ENCODE measurements at regions not wholly inside any gene's neighbourhood (a gene's known extent, or its start where the extent isn't known, plus 50 kb on each side); places are given as distances from the start of the nearest gene placed in this dataset.

GRCh38 chr6:14646371-14646770, 528.8 kb downstream of the CD83 start:
- DNase-seq: no peak

- DNase-seq: no peak
These were observed 529.8 kb downstream of the CD83 start for GRCh38 chr6:14647357-14647756.

DNA sequence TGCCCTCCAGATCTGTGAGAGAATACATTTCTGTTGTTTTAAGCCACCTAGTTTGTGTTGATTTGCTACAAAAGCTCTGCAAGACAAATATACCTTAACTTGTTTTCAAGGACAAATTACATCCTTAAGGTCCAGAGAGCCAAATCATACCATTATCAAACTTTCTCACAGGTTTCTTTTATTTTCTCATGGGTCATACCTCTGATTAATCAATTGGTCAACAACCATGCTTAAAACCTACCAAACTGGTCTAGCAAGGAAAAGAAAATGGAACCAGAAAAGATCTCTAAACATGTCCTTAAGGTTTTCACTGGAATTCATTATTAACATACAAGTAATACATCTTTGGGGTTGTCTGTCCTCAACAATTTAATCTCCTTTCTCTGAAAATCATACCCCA, 535.0 kb downstream of the CD83 start:
- DNase-seq: no peak

GRCh38 chr6:14655201-14656061, 537.9 kb downstream of the CD83 start:
- no peak for DNase-seq

- DNase-seq: no peak
These were observed 538.5 kb downstream of the CD83 start for GRCh38 chr6:14656078-14656521.

DNA sequence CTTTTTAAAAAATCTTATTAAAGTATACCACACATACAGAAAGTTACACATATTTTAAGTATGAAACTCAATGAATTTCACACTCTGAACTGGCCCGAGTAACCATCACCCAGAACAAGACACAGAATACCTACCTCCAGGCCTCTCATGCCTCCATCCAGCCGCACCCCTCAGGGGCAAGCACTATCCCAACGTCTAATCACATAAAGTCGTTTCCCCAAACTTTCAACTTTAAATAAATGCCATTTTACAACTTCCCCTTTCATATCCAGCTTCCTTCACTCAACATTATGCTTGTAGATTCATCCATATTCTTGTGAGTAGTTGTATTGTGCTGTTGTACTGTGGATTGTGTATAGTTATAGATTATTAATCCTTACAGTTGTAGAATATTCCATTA, 539.1 kb downstream of the CD83 start:
- no peak for DNase-seq

- DNase-seq: no peak
These were observed 540.5 kb downstream of the CD83 start for GRCh38 chr6:14658030-14658429.

GRCh38 chr6:14658886-14659561, 541.5 kb downstream of the CD83 start:
- DNase-seq: peak; percentile 95

GRCh38 chr6:14659841-14660240, 542.3 kb downstream of the CD83 start:
- no peak for DNase-seq

DNA sequence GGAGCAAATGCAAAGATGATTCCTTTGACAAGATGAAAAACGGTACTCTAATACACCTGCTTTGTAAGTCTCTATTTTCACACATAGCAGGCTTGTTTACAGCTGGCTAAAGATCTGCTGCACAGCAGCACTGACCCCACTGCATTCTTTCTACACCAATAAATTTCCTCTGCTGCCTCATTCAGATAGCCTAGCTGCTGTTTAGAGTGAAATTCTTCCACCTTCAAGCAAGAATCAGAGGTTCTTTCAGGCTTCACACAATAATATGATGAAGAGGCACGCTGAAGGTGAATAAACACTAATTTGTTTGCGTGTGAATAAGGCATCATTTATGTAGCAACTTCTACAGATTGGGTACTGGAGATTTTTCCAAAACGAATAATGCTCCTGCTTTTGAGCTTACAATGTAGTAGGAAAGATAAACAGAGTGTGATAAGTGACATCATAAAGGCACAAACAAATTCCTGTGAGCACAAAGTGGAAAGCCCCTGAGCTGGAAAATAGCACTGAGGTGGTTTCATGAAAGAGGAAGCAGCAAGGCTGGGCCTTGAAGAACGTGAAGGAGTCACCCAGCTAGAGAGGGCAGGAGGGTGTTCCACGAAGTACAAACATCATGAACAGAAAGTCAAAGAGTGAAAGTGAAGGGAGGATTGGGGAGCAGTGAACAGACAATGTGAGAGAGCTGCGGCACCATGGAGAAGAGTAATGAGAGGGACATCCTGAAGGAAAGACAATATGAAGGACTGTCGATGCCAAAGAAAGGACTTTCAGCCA, 543.4 kb downstream of the CD83 start:
- peak; percentile 60 for DNase-seq

GRCh38 chr6:14661691-14662090, 544.1 kb downstream of the CD83 start:
- no peak for DNase-seq

GRCh38 chr6:14664112-14664601, 546.6 kb downstream of the CD83 start:
- no peak for DNase-seq

DNA sequence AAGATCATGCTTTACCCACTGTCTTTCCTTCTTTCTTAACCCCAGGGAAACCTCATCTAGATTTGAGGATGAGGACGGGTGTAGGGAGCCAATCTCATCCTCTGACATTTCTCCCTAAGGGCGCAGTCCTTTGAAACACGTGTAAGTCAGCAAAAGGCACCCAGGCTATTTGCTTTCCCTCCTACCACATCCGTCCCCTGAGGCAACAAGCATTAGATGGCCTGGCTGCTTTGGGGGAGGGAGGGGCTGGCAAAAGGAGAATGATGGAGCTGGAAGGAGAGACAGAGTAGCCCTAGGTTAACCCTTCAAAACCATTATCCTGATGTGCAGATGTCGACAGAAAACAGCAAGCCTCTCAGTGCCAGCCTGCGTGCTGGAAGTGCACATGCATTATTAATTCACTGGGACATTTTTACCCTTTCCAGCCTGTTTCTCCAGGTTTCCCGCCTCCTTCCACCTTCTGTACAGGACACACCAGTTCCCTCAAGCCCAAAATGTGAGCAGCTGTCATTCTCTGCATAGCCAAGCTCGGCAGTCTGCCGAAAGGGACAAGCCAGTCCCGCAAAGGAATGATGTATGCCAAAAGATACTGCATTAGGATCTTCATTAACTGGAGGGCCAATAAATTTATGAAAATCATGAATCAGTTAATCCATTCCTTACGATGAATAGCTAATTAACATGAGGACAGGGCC, 547.2 kb downstream of the CD83 start:
- DNase-seq: peak; percentile 97

GRCh38 chr6:14665827-14666724, 548.5 kb downstream of the CD83 start:
- peak; percentile 84 for DNase-seq

DNA sequence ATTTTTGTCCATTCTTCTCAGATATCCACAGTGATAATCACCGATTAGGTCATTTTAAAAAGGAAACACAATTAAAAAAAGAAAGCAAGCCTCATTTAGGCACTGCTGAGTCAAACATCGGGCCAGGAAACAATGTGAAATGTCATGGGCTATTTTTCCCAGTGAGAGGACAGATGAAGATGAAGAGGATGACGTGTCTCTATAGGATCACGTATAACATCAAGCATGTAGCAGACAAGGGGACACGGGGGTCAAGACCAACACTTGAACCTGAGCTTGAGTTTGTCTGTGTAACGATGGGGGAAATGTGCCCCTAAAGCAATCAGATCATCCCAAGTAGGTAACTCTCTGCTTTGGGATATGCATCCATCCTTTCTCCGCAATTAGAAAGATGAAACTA, 553.2 kb downstream of the CD83 start:
- DNase-seq: no peak

DNA sequence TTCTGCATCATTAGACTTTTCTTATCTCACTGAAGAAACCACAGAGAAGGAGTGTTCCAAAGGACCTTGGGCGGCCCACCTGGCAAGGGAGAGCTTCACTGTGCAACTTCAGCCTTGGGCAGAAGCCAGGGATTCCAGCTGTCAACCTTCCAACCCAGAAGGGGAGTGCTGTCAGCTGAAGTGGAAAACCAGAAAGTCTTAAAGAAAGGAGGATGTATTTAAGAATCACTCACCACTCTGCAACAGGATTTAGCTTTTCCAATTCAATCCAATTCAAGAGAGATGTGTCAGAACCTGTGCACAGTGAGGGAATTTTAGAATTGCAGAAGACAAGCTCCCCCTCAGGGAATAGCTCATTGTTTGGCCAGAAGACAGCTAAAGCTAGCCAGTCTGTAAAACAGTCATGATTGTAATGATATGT, 553.7 kb downstream of the CD83 start:
- DNase-seq: no peak

- no peak for DNase-seq
These were observed 554.4 kb downstream of the CD83 start for GRCh38 chr6:14671937-14672336.

DNA sequence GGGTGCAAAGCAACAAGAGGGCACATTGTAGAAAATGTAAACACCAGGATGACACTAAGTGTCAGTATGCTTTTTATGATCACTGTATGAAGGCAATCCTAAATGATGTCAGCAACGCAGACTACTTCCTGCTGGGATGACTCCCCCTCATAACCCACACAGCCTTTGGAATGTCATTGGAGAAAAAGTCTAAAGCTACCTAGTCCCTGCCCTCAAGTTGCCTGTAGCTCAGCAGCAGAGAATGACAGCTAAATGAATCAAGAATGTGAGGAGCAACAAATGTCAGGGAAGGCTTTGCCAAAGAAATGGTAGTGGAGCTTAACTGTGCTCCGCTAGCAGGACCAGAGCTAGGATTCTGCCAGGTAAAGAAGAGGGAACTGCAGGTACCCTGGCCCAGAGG, 555.6 kb downstream of the CD83 start:
- no peak for DNase-seq

GRCh38 chr6:14674458-14674857, 556.9 kb downstream of the CD83 start:
- no peak for DNase-seq

- no peak for DNase-seq
These were observed 557.5 kb downstream of the CD83 start for GRCh38 chr6:14674867-14675648.

DNA sequence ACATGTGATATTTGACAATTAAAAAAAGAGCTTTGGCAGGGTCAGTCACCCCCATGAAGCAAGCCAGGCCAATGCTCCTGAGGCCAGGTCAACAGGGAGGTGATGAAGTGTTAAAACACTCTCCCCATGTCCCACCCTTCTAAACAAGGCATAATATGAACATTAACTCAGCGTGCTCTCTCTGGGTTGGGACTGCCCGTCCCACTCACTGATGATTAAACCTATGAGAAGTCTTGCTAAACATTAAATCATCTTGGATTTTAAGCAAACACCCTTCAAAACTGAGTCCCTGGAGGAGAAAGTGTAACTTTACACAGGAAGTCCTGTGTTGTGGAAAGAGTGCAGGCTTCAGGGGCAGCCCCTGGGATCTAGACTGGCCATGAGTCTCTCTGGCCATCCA, 558.5 kb downstream of the CD83 start:
- no peak for DNase-seq
